ENCODE measurements at regions not wholly inside any gene's neighbourhood (a gene's known extent, or its start where the extent isn't known, plus 50 kb on each side); places are given as distances from the start of the nearest gene placed in this dataset.
A peak's percentile ranks its signal among the peaks of the same experiment; 100 is the strongest.

DNA sequence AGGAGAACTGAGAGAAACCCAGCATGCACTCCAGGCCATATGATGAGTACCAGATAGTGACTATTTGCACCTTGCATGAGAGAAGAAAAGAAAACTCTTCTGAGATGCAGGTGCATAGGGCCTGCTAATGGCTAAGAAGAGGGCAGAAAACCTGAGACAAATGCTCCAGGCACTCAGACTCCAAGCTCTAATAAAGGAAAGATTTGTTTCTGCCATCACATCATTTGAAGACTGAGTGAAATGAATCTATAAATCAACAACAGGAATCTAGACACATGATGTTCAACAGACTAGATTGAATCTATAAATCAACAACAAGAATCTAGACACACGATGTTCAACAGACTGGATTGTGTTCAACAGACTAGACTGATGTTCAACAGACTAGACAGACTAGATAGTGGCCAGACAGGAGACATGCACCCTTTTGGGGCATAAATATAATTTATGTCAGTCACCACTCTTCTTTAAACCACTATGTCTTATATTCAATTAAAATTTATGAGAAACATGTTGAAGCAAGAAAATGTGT, 482.7 kb upstream of the UBE2E3 start:
- Mint-ChIP-seq H3K27me3 (ENCODE audit: insufficient read depth) (no peaks in the 10 kb centered on the region), H3K27ac (no peak overlapping the region), H3K36me3 (ENCODE audit: low read depth) (no peaks in the 10 kb centered on the region), H3K4me1 (no peaks in the 10 kb centered on the region), H3K9me3 (peaks cover 11% of the 10 kb centered on the region), H3K4me3 (no peak overlapping the region)
- H3K4me1 ChIP-seq (ENCODE audit: control insufficient read depth, insufficient read depth, low read length): no peaks in the 10 kb centered on the region
- no peak overlapping the region for H3K4me3 ChIP-seq (ENCODE audit: low read length)
- H3K27me3 ChIP-seq (ENCODE audit: control insufficient read depth, insufficient read depth, low read length, poor library complexity, severe bottlenecking): no peaks in the 10 kb centered on the region
- TF ChIP-seq, protein P1, sequence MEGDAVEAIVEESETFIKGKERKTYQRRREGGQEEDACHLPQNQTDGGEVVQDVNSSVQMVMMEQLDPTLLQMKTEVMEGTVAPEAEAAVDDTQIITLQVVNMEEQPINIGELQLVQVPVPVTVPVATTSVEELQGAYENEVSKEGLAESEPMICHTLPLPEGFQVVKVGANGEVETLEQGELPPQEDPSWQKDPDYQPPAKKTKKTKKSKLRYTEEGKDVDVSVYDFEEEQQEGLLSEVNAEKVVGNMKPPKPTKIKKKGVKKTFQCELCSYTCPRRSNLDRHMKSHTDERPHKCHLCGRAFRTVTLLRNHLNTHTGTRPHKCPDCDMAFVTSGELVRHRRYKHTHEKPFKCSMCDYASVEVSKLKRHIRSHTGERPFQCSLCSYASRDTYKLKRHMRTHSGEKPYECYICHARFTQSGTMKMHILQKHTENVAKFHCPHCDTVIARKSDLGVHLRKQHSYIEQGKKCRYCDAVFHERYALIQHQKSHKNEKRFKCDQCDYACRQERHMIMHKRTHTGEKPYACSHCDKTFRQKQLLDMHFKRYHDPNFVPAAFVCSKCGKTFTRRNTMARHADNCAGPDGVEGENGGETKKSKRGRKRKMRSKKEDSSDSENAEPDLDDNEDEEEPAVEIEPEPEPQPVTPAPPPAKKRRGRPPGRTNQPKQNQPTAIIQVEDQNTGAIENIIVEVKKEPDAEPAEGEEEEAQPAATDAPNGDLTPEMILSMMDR (conservative IDR thresholded peaks at IDR 0.05): no peak
- DNase-seq: no peak
- no peaks in the 10 kb centered on the region for H3K9me3 ChIP-seq (ENCODE audit: control insufficient read depth, low read length)
- H3K36me3 ChIP-seq (ENCODE audit: control insufficient read depth, insufficient read depth, low read length): no peaks in the 10 kb centered on the region
- H3K27ac ChIP-seq (ENCODE audit: low read depth, low read length): no peak overlapping the region
- WGBS, 2 experiments (ENCODE audit: insufficient coverage in 1 of 2, insufficient read length in 1 of 2): 88 to 100% methylated on average over 1 of the region's 1 CpG
- no peak overlapping the region for H3K9ac ChIP-seq (ENCODE audit: extremely low read depth, low read length, poor library complexity, severe bottlenecking)

DNA sequence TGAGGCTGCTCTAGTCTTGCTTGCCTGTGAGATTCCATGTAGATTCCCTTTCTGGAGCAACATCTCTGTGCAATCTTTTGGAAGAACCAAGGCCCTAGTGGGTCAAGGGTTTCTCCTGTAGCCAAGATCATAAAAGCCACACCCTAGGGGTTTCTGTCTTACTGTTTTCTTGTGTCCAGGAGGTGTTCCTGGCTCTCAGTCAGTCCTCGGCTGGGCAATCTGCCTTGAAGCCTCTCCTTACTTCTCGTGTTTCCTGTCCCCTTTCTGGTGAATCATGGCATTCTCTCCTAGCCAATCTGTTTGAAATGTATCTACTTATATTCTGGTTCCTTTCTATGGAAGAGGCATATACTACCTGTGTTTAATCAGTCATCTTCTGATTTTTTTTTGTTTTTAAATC, 484.8 kb upstream of the UBE2E3 start:
- Histone ChIP-seq H3K36me3 (ENCODE audit: control insufficient read depth, insufficient read depth, low read length) (no peaks in the 10 kb centered on the region), H3K9me3 (ENCODE audit: control insufficient read depth, low read length) (no peaks in the 10 kb centered on the region), H3K27ac (ENCODE audit: low read depth, low read length) (no peak overlapping the region), H3K4me3 (ENCODE audit: low read length) (no peak overlapping the region), H3K4me1 (ENCODE audit: control insufficient read depth, insufficient read depth, low read length) (no peaks in the 10 kb centered on the region), H3K27me3 (ENCODE audit: control insufficient read depth, insufficient read depth, low read length, poor library complexity, severe bottlenecking) (no peaks in the 10 kb centered on the region), H3K9ac (ENCODE audit: extremely low read depth, low read length, poor library complexity, severe bottlenecking) (no peak overlapping the region)
- DNase-seq: no peak
- Mint-ChIP-seq H3K4me3 (no peak overlapping the region), H3K9me3 (peaks cover 11% of the 10 kb centered on the region), H3K27ac (no peak overlapping the region), H3K27me3 (ENCODE audit: insufficient read depth) (no peaks in the 10 kb centered on the region), H3K4me1 (no peaks in the 10 kb centered on the region), H3K36me3 (ENCODE audit: low read depth) (no peaks in the 10 kb centered on the region)
- TF ChIP-seq, protein P1 (conservative IDR thresholded peaks at IDR 0.05): no peak
- WGBS, 2 experiments (ENCODE audit: insufficient coverage in 1 of 2, insufficient read length in 1 of 2): 95 to 100% methylated on average over 2 of the region's 2 CpGs

DNA sequence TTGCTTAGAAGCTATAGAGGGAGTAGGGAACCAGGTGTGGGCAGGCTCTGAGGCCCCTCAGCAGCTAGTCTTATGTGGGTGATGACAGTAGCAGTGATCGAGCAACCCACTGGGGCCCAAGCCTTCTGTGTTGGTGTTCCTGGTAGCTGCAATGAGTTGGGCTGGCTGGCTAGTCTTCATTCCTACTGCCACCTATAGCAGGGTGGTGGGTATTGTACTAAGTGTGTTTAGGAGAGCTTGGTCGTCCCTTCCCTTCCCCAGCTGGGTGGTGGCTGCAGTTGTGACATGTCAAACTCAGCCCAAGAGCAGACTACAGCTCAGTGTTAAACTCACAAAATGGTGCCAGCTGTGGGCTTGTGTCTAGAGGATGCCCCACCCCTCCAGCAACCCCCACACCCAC, 486.1 kb upstream of the UBE2E3 start:
- no peaks in the 10 kb centered on the region for H3K36me3 ChIP-seq (ENCODE audit: control insufficient read depth, insufficient read depth, low read length)
- peak; percentile 56 for DNase-seq
- H3K4me3 ChIP-seq (ENCODE audit: low read length): no peak overlapping the region
- no peaks in the 10 kb centered on the region for H3K4me1 ChIP-seq (ENCODE audit: control insufficient read depth, insufficient read depth, low read length)
- no peaks in the 10 kb centered on the region for H3K4me1 Mint-ChIP-seq
- TF ChIP-seq, protein P1 (conservative IDR thresholded peaks at IDR 0.05): peak; percentile 54
- H3K9me3 ChIP-seq (ENCODE audit: control insufficient read depth, low read length): no peaks in the 10 kb centered on the region
- no peak overlapping the region for H3K27ac ChIP-seq (ENCODE audit: low read depth, low read length)
- H3K27me3 ChIP-seq (ENCODE audit: control insufficient read depth, insufficient read depth, low read length, poor library complexity, severe bottlenecking): no peaks in the 10 kb centered on the region
- H3K27me3 Mint-ChIP-seq (ENCODE audit: insufficient read depth): no peaks in the 10 kb centered on the region
- H3K27ac Mint-ChIP-seq: no peak overlapping the region
- H3K9ac ChIP-seq (ENCODE audit: extremely low read depth, low read length, poor library complexity, severe bottlenecking): no peak overlapping the region
- H3K4me3 Mint-ChIP-seq: no peak overlapping the region
- H3K9me3 Mint-ChIP-seq: peaks cover 6% of the 10 kb centered on the region
- no peaks in the 10 kb centered on the region for H3K36me3 Mint-ChIP-seq (ENCODE audit: low read depth)
- WGBS, 2 experiments (ENCODE audit: insufficient coverage in 1 of 2, insufficient read length in 1 of 2): 81% methylated on average over 2 of the region's 2 CpGs; no CpG with 5 or more reads in 1 of the 2 experiments
